ENCODE measurements at regions not wholly inside any gene's neighbourhood (a gene's known extent, or its start where the extent isn't known, plus 50 kb on each side); places are given as distances from the start of the nearest gene placed in this dataset.

DNA sequence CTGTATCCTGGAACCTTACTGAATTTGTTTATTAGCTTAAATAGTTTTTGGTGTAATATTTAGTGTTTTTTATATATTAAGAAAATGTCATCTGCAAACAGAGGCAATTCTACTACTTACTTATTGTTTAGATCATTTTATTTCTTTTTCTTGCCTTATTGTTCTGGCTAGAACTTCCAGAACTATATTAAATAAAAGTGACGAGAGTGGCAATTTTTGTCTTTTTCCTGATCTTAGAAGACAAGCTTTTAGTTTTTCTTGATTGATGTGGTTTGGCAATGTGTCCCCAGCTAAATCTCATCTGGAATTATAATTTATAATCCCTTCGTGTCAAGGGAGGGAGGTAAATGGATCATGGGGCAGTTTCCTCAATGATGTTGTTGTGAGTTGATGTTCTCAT, 857.8 kb downstream of the SLC6A15 start:
- TF ChIP-seq, protein P1, sequence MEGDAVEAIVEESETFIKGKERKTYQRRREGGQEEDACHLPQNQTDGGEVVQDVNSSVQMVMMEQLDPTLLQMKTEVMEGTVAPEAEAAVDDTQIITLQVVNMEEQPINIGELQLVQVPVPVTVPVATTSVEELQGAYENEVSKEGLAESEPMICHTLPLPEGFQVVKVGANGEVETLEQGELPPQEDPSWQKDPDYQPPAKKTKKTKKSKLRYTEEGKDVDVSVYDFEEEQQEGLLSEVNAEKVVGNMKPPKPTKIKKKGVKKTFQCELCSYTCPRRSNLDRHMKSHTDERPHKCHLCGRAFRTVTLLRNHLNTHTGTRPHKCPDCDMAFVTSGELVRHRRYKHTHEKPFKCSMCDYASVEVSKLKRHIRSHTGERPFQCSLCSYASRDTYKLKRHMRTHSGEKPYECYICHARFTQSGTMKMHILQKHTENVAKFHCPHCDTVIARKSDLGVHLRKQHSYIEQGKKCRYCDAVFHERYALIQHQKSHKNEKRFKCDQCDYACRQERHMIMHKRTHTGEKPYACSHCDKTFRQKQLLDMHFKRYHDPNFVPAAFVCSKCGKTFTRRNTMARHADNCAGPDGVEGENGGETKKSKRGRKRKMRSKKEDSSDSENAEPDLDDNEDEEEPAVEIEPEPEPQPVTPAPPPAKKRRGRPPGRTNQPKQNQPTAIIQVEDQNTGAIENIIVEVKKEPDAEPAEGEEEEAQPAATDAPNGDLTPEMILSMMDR (conservative IDR thresholded peaks at IDR 0.05) = no peak
- no peak overlapping the region for H3K27ac ChIP-seq

DNA sequence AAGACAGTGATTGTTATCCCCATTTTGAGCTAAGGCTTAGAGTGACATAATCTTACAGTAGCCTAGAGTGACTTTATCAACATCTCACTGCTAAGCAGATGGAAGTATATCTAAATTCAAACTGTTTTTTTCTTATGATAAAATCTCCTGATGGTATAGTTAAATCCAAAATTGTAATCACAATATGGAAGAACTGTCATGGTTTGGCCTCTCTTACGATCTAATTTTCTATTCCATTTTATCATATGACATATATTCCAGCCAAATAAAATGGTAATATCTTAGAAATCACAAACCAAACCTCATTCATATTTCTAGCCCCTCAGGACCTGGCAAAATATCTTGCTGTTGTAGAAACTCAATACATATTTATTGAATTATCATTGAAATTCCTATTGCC, 864.7 kb downstream of the SLC6A15 start:
- TF ChIP-seq, protein P1 (conservative IDR thresholded peaks at IDR 0.05) = no peak
- no peak overlapping the region for H3K27ac ChIP-seq

DNA sequence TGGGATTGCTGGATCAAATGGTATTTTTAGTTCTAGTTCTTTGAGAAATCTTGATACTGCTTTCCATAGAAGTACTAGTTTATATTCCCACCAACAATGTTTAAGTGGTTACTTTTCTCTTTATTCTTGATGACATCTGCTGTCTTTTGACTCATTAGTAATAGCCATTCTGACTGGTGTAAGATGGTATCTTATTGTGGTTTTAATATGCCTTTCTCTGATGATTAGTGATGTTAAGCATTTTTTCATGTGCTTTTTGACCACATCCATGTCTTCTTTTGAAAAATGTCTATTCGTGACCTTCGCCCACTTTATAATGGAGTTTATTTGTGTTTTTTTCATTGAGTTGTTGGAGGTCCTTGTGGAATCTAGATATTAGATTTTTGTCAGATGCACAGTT, 865.7 kb downstream of the SLC6A15 start:
- no peak overlapping the region for H3K27ac ChIP-seq
- TF ChIP-seq, protein P1 (conservative IDR thresholded peaks at IDR 0.05) = no peak

DNA sequence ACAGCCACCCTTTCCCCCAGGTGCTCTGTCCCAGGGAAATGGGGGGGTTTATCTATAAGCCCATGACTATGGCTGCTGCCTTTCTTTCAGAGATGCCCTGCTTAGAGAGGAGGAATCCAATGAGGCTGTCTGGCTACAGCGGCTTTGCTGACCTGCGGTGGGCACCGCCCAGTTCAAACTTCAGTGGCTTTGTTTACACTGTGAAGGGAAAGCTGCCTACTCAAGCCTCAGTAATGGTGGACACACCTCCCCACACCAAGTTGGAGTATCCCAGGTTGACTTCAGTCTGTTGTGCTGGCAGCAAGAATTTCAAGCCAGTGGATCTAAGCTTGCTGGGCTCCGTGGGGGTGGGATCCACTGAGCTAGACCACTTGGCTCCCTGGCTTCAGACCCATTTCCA, 869.2 kb downstream of the SLC6A15 start:
- TF ChIP-seq, protein P1 (conservative IDR thresholded peaks at IDR 0.05) = no peak
- no peak overlapping the region for H3K27ac ChIP-seq

DNA sequence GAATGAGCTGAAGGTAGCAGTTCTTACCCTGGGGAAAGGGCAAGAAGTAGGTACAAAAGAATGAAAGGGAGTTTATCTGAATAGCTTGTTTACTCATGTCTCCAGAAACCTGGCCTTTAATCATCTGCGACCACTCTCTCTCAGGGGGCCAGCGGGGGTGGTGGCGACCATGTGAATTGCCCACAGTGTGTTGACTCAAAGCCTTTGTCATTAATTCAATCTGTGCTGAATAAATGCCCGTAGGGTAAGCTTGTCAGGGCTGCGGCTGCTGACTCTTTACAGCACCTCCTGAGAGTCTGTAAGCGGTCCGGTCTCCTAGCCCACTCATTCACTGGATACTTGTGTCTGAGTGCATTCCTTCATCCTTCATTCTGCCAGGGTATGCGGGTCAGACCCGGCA, 874.4 kb downstream of the SLC6A15 start:
- TF ChIP-seq, protein P1 (conservative IDR thresholded peaks at IDR 0.05) = no peak
- H3K27ac ChIP-seq = no peak overlapping the region

DNA sequence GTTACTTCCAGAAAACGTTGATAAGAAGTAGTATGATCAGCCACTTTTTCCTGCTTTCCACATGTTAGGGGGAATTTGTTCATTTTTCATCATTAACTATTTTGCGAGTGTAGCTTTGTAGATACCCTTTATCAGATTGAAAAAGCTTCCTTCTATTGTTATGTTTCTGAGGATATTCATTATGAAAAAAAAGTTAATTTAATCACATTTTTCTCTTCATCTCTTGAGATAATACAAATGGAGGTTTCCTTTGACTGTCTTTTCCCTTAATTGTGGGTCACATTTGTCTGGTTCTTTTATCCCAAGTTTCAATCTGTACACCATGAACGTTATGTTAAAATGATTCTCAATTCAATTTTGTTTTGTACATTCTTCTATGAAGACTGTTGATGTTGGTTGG, 875.7 kb downstream of the SLC6A15 start:
- no peak overlapping the region for H3K27ac ChIP-seq
- TF ChIP-seq, protein P1 (conservative IDR thresholded peaks at IDR 0.05) = no peak

DNA sequence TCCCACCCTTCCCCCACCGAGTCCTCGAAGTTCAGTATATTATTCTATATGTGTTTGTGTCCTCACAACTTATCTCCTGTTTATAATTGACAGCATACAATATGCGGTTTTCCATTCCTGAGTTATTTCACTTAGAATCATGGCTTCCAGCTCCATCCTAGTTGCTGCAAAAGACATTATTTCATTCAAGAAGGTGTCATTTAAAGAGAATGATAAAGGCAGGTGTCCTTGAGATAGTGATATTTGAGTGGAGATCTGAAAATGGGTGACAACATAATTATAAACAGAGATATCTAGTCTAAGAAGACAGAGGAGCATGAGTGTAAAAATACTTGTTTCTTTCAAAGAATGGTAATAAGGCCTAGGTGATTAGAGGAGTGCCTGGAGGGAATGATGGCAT, 876.8 kb downstream of the SLC6A15 start:
- no peak overlapping the region for H3K27ac ChIP-seq
- TF ChIP-seq, protein P1 (conservative IDR thresholded peaks at IDR 0.05) = no peak

DNA sequence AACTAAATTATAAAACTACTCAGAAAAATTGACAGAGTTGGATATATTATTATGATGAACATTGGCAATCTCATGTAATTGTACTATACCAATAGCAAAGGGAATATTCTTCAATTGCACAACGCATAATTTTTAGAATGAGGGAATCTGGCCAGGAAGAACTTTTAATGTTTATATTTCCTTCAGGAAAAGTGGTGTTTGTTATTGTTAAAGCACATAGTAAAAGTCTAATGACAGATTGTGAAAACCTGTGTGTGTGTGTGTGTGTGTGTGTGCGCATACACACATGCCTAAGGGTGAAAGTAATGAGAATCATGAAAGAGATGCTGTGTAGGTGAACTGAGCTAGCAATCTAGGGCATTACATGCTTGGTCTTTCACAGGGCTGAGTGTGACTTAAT, 877.7 kb downstream of the SLC6A15 start:
- H3K27ac ChIP-seq = no peak overlapping the region

More for the DNA sequence above, 877.7 kb downstream of the SLC6A15 start:
- TF ChIP-seq, protein P1 (conservative IDR thresholded peaks at IDR 0.05) = no peak

Measured in VCaP (cell line).